ENCODE measurements at regions not wholly inside any gene's neighbourhood (a gene's known extent, or its start where the extent isn't known, plus 50 kb on each side); places are given as distances from the start of the nearest gene placed in this dataset.

GRCh38 chr4:10279261-10279660 is 162.7 kb upstream of the WDR1 start:
- H3K9me3 ChIP-seq, result no peaks in the 10 kb centered on the region
- no peak overlapping the region for H3K4me3 ChIP-seq
- no peak overlapping the region for H3K27ac ChIP-seq
- H3K36me3 ChIP-seq, result no peaks in the 10 kb centered on the region
- intact Hi-C loops (cut with DNase I), result no loop called here
- no peak for DNase-seq
- ATAC-seq, result no peak
- TF ChIP-seq CTCF (IDR thresholded peaks at IDR 0.05), result no peak
- H3K4me1 ChIP-seq, result no peaks in the 10 kb centered on the region
- no peaks in the 10 kb centered on the region for H3K27me3 ChIP-seq (ENCODE audit: low read depth)

- Histone ChIP-seq H3K27ac (no peak overlapping the region), H3K4me1 (no peaks in the 10 kb centered on the region), H3K36me3 (no peaks in the 10 kb centered on the region), H3K27me3 (ENCODE audit: low read depth) (no peaks in the 10 kb centered on the region), H3K4me3 (no peak overlapping the region), H3K9me3 (no peaks in the 10 kb centered on the region)
- TF ChIP-seq CTCF (IDR thresholded peaks at IDR 0.05), result no peak
- DNase-seq (no peak), ATAC-seq (no peak)
- intact Hi-C loops (cut with DNase I), result no loop called here
These were observed 161.5 kb upstream of the WDR1 start for GRCh38 chr4:10278071-10278470.

- Histone ChIP-seq H3K9me3 (no peaks in the 10 kb centered on the region), H3K4me3 (no peak overlapping the region), H3K36me3 (no peaks in the 10 kb centered on the region), H3K27me3 (ENCODE audit: low read depth) (no peaks in the 10 kb centered on the region), H3K4me1 (no peaks in the 10 kb centered on the region), H3K27ac (no peak overlapping the region)
- DNase-seq, result no peak
- ATAC-seq, result no peak
- intact Hi-C loops (cut with DNase I), result no loop called here
- no peak for TF ChIP-seq CTCF (IDR thresholded peaks at IDR 0.05)
These were observed 159.6 kb upstream of the WDR1 start for GRCh38 chr4:10276152-10276551.

GRCh38 chr4:10275696-10276095 is 159.1 kb upstream of the WDR1 start:
- intact Hi-C loops (cut with DNase I), result no loop called here
- no peaks in the 10 kb centered on the region for H3K36me3 ChIP-seq
- DNase-seq (no peak), ATAC-seq (no peak)
- H3K27me3 ChIP-seq (ENCODE audit: low read depth), result no peaks in the 10 kb centered on the region
- H3K4me3 ChIP-seq, result no peak overlapping the region
- no peaks in the 10 kb centered on the region for H3K9me3 ChIP-seq
- TF ChIP-seq CTCF (IDR thresholded peaks at IDR 0.05), result no peak
- H3K27ac ChIP-seq, result no peak overlapping the region
- no peaks in the 10 kb centered on the region for H3K4me1 ChIP-seq

GRCh38 chr4:10273030-10273429 is 156.4 kb upstream of the WDR1 start:
- no peak for ATAC-seq
- Histone ChIP-seq H3K36me3 (no peaks in the 10 kb centered on the region), H3K27me3 (ENCODE audit: low read depth) (no peaks in the 10 kb centered on the region), H3K27ac (no peak overlapping the region), H3K4me1 (no peaks in the 10 kb centered on the region), H3K9me3 (no peaks in the 10 kb centered on the region), H3K4me3 (no peak overlapping the region)
- no peak for TF ChIP-seq CTCF (IDR thresholded peaks at IDR 0.05)
- DNase-seq, result no peak
- intact Hi-C loops (cut with DNase I), result no loop called here

DNA sequence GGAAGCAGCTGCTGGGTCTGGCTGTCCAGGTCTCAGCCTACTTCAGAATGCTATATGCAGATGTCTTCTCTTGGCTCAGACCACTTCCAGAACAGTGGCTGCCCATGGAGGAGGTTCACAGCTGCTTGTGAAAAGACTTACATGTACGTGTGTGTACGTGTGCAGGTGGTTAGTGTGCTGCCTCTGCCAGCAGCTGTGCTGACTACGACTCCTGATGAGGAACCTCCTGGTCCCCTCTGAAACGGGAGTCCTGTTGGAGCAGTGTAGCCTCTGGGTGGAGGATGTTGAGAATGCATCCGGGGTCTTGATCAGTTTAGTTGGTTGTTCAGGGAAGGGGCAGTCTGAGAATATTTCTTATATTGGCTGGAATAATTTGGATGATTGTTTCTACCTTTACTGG is 155.9 kb upstream of the WDR1 start:
- ATAC-seq (no peak), DNase-seq (no peak)
- no peak overlapping the region for H3K4me3 ChIP-seq
- no peak overlapping the region for H3K27ac ChIP-seq
- TF ChIP-seq CTCF (IDR thresholded peaks at IDR 0.05), result no peak
- no peaks in the 10 kb centered on the region for H3K9me3 ChIP-seq
- H3K27me3 ChIP-seq (ENCODE audit: low read depth), result no peaks in the 10 kb centered on the region
- intact Hi-C loops (cut with DNase I), result no loop called here
- H3K4me1 ChIP-seq, result no peaks in the 10 kb centered on the region
- H3K36me3 ChIP-seq, result no peaks in the 10 kb centered on the region

Measured in lower lobe of right lung (tissue), 2 donors.